ENCODE measurements at regions not wholly inside any gene's neighbourhood (a gene's known extent, or its start where the extent isn't known, plus 50 kb on each side); places are given as distances from the start of the nearest gene placed in this dataset.
"Not testable (repeated sequence)": the region's sequence is repeated elsewhere in the genome, so short reads cannot be mapped to it uniquely, and the experiment has no call there.

DNA sequence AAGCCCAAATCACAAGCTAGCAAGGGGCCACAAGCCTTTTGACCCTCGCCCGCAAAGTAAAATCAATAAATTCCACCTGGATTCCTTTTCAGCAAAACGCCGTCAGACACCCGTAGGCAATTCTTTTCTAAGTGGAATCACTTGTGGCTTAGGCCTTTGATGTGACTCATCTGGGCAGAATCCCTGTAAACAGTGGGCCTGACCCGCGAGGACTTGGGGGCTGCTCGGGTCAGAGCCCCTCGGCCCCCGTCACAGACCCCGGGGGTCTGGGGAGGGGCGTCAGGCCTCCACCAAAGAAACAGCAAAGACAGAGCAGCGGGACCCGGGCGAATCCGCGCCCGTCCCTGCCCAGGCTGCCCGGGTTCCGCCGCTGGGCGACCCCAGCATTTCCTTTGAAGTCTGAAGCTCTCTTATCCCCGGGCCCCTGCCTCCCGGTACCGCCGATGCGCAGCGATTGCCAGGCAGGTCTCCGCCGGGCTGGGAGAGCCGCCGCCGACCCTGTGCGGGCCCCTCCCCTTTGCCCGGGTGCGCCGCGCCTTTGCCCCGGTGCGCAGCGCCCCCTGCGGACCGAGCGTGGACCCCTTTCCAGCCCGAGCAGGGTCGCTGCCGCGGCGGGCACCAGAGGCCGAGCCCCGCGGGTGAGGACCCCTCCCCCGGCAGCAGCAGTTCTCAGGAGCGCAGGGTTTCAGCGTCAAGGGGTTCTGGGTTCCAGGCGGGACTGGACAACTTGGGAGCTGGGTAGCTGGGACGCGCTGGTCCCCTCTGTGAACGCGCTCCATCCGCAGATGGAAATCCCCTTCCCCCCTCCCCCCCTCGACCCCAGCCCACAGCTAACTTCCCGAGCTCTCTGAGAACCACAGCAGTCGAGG, 178.3 kb downstream of the UACA start:
- Mint-ChIP-seq H3K36me3 (ENCODE audit: low read depth) (no peaks in the 10 kb centered on the region), H3K4me1 (ENCODE audit: low read depth) (peaks cover 9% of the 10 kb centered on the region), H3K27ac (no peak overlapping the region), H3K9me3 (no peaks in the 10 kb centered on the region), H3K4me3 (no peak overlapping the region), H3K27me3 (ENCODE audit: low read depth) (peaks cover 36% of the 10 kb centered on the region)

DNA sequence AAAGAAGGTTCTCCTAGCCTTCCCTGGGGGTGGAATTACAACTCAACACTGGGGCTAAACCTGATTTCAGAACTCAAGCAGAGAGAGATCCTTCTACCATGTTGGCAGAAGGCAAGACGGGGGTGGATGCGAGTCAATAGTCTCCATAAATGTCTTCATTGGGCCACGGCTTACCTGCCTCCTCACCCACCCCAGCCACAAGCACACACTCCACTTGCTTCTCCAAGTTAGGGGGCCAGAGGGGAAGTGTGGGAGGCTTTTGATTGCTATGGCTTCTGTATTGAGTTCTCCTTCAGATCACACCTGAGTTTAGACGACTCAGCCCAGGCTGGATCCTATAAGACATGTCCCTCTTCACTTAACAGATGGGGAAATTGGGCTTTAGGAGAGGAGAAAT, 178.9 kb downstream of the UACA start:
- Mint-ChIP-seq H3K36me3 (ENCODE audit: low read depth) (no peaks in the 10 kb centered on the region), H3K4me1 (ENCODE audit: low read depth) (peaks cover 9% of the 10 kb centered on the region), H3K9me3 (no peaks in the 10 kb centered on the region), H3K4me3 (no peak overlapping the region), H3K27me3 (ENCODE audit: low read depth) (peaks cover 41% of the 10 kb centered on the region), H3K27ac (no peak overlapping the region)

DNA sequence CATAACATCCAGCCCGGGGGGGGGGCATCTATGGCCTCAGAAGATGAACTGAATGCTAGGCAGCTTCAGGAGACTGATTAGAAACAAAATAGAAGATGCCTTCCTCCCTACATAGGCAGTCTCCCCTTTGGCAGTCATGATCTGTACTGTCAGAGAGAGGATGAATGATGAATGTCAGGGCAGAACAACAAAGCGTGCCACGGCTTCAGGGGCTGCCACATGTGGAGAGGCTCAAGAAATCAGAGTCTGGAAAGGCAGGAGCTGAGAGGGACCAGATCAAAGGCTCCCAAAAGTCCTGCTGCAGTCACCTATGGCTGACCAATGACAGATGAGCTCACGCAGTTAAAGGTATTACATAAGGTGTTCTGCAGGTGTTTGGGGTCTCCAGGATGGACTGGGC, 180.4 kb downstream of the UACA start:
- Mint-ChIP-seq H3K9me3 (no peaks in the 10 kb centered on the region), H3K27ac (no peak overlapping the region), H3K4me1 (ENCODE audit: low read depth) (no peaks in the 10 kb centered on the region), H3K36me3 (ENCODE audit: low read depth) (no peaks in the 10 kb centered on the region), H3K27me3 (ENCODE audit: low read depth) (peaks cover 38% of the 10 kb centered on the region), H3K4me3 (no peak overlapping the region)

DNA sequence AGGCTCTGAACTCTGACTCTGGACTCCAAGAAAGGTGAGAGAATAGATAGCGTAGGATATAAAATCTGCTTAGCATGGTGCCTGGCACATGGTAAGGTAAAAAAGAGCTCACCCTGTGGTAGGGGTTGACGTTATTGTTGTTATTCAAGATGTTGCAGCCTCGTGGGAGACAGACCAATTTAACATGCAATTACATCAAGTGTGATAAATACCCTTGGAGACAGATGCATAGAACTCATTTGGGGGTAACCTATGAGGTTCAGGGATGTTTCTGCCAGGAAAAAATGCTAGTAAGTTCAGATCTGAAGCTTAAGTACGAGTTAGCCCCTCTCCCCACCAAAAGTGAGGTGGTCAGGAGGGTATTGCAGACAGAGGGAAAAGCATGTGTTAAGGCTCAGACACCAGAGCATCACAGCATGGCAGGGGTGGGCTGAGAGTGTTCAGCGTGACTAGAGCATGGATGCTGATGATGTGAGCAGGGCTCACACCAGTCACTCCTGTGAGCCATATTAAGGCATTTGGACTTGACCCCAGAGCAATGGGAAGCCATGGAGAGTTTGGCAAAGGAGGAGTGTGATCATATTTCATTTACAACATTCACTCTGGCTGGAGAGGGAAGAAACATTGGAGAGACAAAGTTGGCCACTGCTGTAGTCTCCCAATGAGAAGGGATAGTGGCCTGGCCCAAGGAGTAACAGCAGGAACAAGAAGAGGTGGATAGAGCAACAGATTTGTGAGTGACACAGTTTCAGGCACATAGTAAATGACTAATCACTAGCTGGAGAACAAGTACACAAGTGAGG, 181.0 kb downstream of the UACA start:
- Mint-ChIP-seq H3K4me3 (no peak overlapping the region), H3K27me3 (ENCODE audit: low read depth) (peaks cover 33% of the 10 kb centered on the region), H3K4me1 (ENCODE audit: low read depth) (no peaks in the 10 kb centered on the region), H3K36me3 (ENCODE audit: low read depth) (no peaks in the 10 kb centered on the region), H3K27ac (no peak overlapping the region), H3K9me3 (no peaks in the 10 kb centered on the region)

DNA sequence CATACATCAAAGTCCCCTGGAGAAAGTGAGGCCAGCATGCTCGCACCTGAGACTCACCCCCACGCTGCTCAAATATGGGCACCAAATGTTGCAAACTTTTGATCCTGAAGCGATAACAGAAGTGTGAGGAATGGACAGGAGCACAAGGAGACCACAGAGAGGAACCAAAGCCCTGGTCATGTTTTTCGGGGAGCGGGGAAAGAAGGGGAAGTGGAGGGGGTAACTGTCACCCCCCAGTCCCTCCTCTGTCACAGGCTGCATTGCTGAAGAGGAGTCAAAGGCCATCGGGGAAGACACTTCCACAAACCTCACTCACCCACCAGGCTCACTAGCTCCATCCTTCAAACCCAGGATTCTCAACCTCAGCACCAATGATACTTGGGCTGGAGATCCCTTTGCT, 182.4 kb downstream of the UACA start:
- Mint-ChIP-seq H3K27ac (no peak overlapping the region), H3K27me3 (ENCODE audit: low read depth) (peaks cover 29% of the 10 kb centered on the region), H3K36me3 (ENCODE audit: low read depth) (no peaks in the 10 kb centered on the region), H3K4me1 (ENCODE audit: low read depth) (no peaks in the 10 kb centered on the region), H3K9me3 (no peaks in the 10 kb centered on the region), H3K4me3 (no peak overlapping the region)

DNA sequence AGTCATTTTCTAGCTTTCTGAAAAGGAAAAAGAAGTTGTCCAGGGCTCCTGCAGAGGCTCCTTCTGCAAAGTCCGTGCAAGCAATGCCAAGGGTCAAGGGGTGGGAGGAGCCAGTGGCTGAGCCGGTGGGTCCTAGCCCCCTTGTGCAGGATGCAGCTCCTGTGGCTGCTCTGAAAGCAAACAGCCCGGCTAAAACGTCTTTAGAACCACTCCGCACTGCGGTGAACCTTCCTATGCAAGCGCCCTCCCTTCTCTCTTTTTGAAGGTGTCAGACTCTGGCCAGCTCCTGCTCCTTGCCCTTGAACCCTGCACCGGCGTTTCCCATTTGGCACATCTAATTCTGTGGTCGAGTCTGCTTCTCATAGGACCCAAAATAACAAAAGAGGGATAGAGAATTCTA, 183.1 kb downstream of the UACA start:
- H3K36me3 Mint-ChIP-seq (ENCODE audit: low read depth) = no peaks in the 10 kb centered on the region

DNA sequence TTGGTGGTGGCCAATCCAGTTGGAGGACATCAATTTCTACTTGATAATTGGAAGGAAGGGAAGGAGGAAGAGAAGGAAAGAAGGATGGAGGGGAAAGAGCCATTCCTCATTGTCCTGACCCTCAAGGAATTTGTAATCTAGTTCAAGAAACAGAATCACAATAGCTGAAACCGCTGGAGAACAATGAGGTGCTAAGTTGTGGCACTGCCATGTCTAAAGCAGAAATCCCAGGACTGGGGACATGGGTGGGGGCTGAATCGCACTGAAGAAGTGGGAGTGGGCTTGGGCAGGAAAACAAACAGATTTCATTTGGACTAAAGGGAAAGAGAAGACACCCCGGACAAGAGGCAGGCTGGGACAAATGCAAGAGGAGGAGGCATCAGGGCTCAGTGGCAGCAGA, 183.6 kb downstream of the UACA start:
- no peaks in the 10 kb centered on the region for H3K36me3 Mint-ChIP-seq (ENCODE audit: low read depth)
- no peak overlapping the region for H3K27ac Mint-ChIP-seq
- no peaks in the 10 kb centered on the region for H3K4me1 Mint-ChIP-seq (ENCODE audit: low read depth)
- H3K4me3 Mint-ChIP-seq = no peak overlapping the region
- peaks cover 32% of the 10 kb centered on the region for H3K27me3 Mint-ChIP-seq (ENCODE audit: low read depth)
- no peaks in the 10 kb centered on the region for H3K9me3 Mint-ChIP-seq

More for the DNA sequence above, 183.1 kb downstream of the UACA start:
- H3K4me1 Mint-ChIP-seq (ENCODE audit: low read depth) = no peaks in the 10 kb centered on the region
- H3K27ac Mint-ChIP-seq = no peak overlapping the region
- no peaks in the 10 kb centered on the region for H3K9me3 Mint-ChIP-seq
- no peak overlapping the region for H3K4me3 Mint-ChIP-seq
- peaks cover 29% of the 10 kb centered on the region for H3K27me3 Mint-ChIP-seq (ENCODE audit: low read depth)

DNA sequence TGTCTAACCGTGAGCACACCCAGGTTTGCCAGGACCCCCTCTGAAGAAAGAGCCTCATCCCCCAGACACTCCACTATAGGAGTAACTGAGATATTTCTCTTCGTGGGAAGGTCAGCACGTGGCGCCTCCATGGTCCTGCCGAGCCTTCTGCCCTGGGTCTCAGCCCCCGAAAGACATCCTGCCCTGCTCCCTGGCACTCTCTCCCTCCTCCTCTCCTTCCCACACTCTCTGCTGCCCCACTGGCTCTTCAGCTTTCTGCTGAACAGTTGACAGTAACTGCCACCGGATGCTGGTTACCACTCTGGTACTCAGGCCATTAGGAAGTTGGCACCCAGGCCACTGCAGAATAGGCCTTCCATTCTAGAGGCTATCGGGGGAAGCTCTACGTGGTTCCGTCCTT, 185.2 kb downstream of the UACA start:
- Mint-ChIP-seq H3K27me3 (ENCODE audit: low read depth) (peaks cover 19% of the 10 kb centered on the region), H3K9me3 (peaks cover 1% of the 10 kb centered on the region), H3K27ac (no peak overlapping the region), H3K36me3 (ENCODE audit: low read depth) (no peaks in the 10 kb centered on the region), H3K4me3 (no peak overlapping the region), H3K4me1 (ENCODE audit: low read depth) (no peaks in the 10 kb centered on the region)

DNA sequence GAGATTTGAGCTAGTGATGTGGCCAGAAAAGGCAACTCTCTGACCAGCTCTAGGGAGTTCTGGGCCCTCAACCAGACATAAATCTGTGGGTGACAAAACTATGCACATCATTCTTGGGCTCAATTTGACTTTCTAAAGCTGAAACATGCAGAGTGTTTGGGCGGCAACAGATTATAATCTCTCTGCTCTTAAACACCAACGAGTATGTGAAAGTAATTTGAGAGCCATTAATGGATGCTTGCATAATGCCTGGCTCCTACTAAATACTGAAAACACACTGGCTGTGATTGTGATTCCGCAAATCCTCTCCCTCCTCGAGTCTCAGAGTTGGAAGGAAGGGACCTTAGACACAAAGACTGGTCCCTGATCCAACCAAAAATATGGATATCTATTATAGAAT, 186.7 kb downstream of the UACA start:
- H3K27ac Mint-ChIP-seq = no peak overlapping the region
- H3K4me3 Mint-ChIP-seq = no peak overlapping the region
- H3K4me1 Mint-ChIP-seq (ENCODE audit: low read depth) = no peaks in the 10 kb centered on the region
- peaks cover 16% of the 10 kb centered on the region for H3K9me3 Mint-ChIP-seq
- peaks cover 4% of the 10 kb centered on the region for H3K36me3 Mint-ChIP-seq (ENCODE audit: low read depth)
- peaks cover 28% of the 10 kb centered on the region for H3K27me3 Mint-ChIP-seq (ENCODE audit: low read depth)

DNA sequence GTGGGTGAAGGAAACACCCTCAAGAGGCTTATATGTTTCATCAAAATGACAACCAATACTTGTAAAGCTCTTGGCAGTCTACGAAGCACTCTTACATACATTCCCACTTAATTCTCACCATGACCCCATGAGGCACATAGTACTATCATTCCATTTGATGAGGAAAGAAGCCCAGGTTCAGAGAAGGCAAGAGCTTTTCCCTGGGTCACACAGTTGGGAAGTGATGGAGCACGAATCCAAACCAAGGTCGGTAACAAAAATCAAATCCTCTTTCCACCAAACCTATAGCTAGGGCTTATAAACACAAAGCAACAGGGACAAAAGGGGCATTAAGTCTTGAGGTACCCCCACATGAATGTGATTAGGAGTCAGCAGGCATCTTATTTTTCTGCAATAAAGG, 187.1 kb downstream of the UACA start:
- H3K4me1 Mint-ChIP-seq (ENCODE audit: low read depth) = no peaks in the 10 kb centered on the region
- peaks cover 17% of the 10 kb centered on the region for H3K9me3 Mint-ChIP-seq
- no peak overlapping the region for H3K4me3 Mint-ChIP-seq
- peaks cover 30% of the 10 kb centered on the region for H3K27me3 Mint-ChIP-seq (ENCODE audit: low read depth)
- peaks cover 4% of the 10 kb centered on the region for H3K36me3 Mint-ChIP-seq (ENCODE audit: low read depth)
- no peak overlapping the region for H3K27ac Mint-ChIP-seq

DNA sequence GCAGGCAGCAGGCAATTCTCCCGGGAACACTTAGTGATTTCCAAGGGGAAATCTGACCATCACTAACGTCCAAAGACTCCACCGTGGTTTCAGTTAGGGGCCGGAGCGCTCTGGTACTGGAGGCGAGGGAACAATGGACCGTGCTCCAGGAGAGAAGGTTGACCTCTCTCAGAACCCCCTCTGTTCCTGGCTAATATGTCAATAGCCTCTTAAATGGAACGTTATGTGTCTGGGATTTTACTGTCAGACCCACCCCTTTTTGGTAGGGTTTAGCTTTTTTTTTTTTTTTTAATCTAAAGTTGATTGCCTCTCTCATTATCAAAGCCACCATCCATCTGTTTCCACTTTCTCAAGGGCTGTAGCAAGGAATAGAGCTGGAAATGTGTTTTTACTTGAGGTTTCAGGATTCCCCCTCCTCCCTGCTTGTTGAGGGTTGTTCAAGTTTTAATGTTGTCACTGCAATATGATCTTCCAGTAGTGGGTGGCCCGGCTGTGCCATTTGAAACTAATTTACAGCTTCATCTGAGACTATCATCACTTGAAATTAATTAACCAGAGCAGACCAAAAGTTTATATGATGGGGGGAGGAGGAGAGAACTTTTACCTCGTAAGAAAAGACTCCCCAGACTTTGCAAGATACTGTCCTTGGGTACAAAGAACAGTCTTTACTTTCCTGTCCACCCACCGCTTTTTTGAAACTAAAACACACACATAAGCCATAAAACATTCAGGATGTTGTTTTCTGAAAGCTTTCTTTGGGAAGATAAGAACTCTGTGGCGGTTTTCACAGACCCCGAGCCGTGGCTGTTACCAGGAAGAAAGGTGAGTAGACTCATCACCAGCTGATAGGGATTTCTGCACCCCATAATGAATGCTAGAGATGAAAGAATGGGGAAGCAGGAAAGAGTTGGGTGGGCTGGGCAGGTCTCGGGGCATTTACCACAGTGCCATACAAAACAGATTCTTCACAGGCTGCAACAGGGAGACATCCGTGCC, 187.8 kb downstream of the UACA start:
- Mint-ChIP-seq H3K27ac (no peak overlapping the region), H3K27me3 (ENCODE audit: low read depth) (peaks cover 30% of the 10 kb centered on the region), H3K36me3 (ENCODE audit: low read depth) (peaks cover 4% of the 10 kb centered on the region), H3K9me3 (peaks cover 17% of the 10 kb centered on the region), H3K4me1 (ENCODE audit: low read depth) (no peaks in the 10 kb centered on the region), H3K4me3 (no peak overlapping the region)

DNA sequence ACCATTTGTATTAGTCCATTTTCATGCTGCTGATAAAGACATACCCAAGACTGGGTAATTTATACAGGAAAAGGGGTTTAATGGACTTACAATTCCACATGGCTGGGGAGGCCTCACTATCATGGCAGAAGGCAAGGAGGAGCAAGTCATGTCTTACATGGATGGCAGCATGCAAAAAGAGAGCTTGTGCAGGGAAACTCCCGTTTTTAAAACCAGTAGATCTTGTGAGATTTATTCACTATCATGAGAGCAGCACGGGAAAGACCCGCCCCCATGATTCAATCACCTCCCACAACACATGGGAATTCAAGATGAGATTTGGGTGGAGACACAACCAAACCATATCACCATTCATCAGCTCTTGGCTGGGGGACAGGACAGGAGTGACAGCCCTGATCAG, 189.0 kb downstream of the UACA start:
- H3K4me3 Mint-ChIP-seq; H3K4me1 Mint-ChIP-seq (ENCODE audit: low read depth); H3K27ac Mint-ChIP-seq; H3K36me3 Mint-ChIP-seq (ENCODE audit: low read depth): not testable (repeated sequence)
- Mint-ChIP-seq H3K27me3 (ENCODE audit: low read depth) (peaks cover 28% of the 10 kb centered on the region), H3K9me3 (peaks cover 17% of the 10 kb centered on the region)

DNA sequence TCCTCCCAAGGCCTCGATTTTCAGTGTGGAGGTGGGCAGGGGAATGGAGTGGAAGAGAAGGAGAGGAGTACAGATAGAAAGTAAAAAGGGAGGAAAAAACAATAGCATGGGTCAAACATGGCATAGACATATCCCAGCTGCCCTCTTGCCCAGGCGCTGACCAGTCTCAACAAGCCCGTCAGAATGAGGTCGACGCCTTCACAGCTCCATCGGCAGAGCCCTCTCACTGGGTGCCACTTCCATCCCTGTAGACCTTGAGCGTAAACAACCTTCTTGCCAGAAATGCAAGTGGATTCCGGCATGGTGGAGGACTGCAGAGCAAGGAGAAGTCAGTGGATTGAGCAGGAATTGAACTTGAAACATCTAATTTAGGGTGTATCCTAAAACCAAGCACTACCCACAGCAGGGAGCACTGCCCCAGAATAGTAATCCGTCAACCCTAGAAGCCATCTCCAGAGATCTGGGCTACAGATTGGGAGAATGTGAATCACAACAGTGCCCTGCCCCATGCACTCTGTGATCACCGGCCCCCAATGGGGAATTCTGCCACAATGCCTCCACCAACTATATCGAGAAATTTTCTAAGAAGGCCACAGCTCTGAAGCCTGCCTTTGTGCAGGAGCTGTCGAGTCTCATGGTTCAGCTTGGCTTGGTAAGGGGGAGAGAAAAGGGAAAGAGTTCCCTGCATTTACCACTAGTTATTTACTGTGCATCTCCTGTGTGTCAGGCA, 190.1 kb downstream of the UACA start:
- H3K4me1 Mint-ChIP-seq (ENCODE audit: low read depth) = peaks cover 2% of the 10 kb centered on the region
- H3K4me3 Mint-ChIP-seq = no peak overlapping the region
- peaks cover 27% of the 10 kb centered on the region for H3K27me3 Mint-ChIP-seq (ENCODE audit: low read depth)
- no peak overlapping the region for H3K27ac Mint-ChIP-seq
- peaks cover 17% of the 10 kb centered on the region for H3K9me3 Mint-ChIP-seq
- peaks cover 4% of the 10 kb centered on the region for H3K36me3 Mint-ChIP-seq (ENCODE audit: low read depth)
